Neutrophil (primary cell): ENCODE measurements at regions not wholly inside any gene's neighbourhood (a gene's known extent, or its start where the extent isn't known, plus 50 kb on each side); places are given as distances from the start of the nearest gene placed in this dataset.

ENCODE experiments used
- H3K27ac ChIP-seq: fragments of 200-600 bp; sonication (generic); 2 replicates; pipeline ENCODE4 v1.5.1; 2016; ENCODE audit warnings: mild to moderate bottlenecking, moderate library complexity
- H3K27me3 ChIP-seq: fragments of 200-600 bp; sonication (generic); 2 replicates; pipeline ENCODE4 v1.6.0; 2016; ENCODE audit warnings: mild to moderate bottlenecking
- H3K36me3 ChIP-seq: fragments of 200-600 bp; sonication (generic); 2 replicates; pipeline ENCODE4 v1.5.1; 2017
- H3K4me1 ChIP-seq, 2 experiments: fragments of 200-600 bp in 1 of 2; sonication (generic) in 1 of 2; 1 replicate in 1 of 2; 2 replicates in 1 of 2; pipeline versions ENCODE4 v1.5.1 to v1.6.1; 2013 to 2016; ENCODE audit warnings: low read depth in 1 of 2, low read length in 1 of 2, mild to moderate bottlenecking in 1 of 2, moderate library complexity in 1 of 2; ENCODE audit not compliant: control insufficient read depth in 1 of 2, insufficient read depth in 1 of 2
- H3K4me3 ChIP-seq, 2 experiments: fragments of 200-600 bp in 1 of 2; sonication (generic) in 1 of 2; 1 replicate in 1 of 2; 2 replicates in 1 of 2; pipeline ENCODE4 v1.5.1; 2013 to 2016; ENCODE audit warnings: low read depth in 1 of 2, low read length in 1 of 2, mild to moderate bottlenecking in 1 of 2, moderate library complexity in 1 of 2
- H3K9me3 ChIP-seq: fragments of 200-600 bp; sonication (generic); 2 replicates; pipeline ENCODE4 v1.5.1; 2016
- CTCF ChIP-seq: fragments of 200-600 bp; sonication (generic); IDR thresholded peaks from 2 replicates; pipeline ENCODE4 v1.5.1; 2016; ENCODE audit warnings: antibody characterized with exemption

- no peak overlapping the region for H3K27ac ChIP-seq
These were observed 58.1 kb downstream of the NCOR2 start for GRCh38 chr12:124509300-124509675.

GRCh38 chr12:124508381-124509079 lies 58.9 kb downstream of the NCOR2 start:
- no peak for TF ChIP-seq CTCF
- H3K36me3 ChIP-seq: no peaks in the 10 kb centered on the region
- H3K27me3 ChIP-seq: no peaks in the 10 kb centered on the region
- no peaks in the 10 kb centered on the region for H3K9me3 ChIP-seq
- H3K27ac ChIP-seq: no peak overlapping the region
- no peak overlapping the region for H3K4me3 ChIP-seq
- peaks cover 7 to 16% of the 10 kb centered on the region in 2 experiments for H3K4me1 ChIP-seq

More at GRCh38 chr12:124509300-124509675, 58.1 kb downstream of the NCOR2 start:
- Histone ChIP-seq H3K36me3 (no peaks in the 10 kb centered on the region), H3K9me3 (no peaks in the 10 kb centered on the region), H3K4me3 (no peak overlapping the region), H3K27me3 (no peaks in the 10 kb centered on the region), H3K4me1 (peaks cover 7 to 16% of the 10 kb centered on the region in 2 experiments)
- no peak for TF ChIP-seq CTCF

- no peaks in the 10 kb centered on the region for H3K9me3 ChIP-seq
- peaks cover 7 to 16% of the 10 kb centered on the region in 2 experiments for H3K4me1 ChIP-seq
- TF ChIP-seq CTCF: no peak
- H3K27me3 ChIP-seq: no peaks in the 10 kb centered on the region
- no peak overlapping the region for H3K4me3 ChIP-seq
- no peaks in the 10 kb centered on the region for H3K36me3 ChIP-seq
- H3K27ac ChIP-seq: peak overlapping the region; percentile 77
These were observed 60.0 kb downstream of the NCOR2 start for GRCh38 chr12:124507188-124508109.

GRCh38 chr12:124506832-124507153 lies 60.6 kb downstream of the NCOR2 start:
- Histone ChIP-seq H3K27ac (peak overlapping the region; percentile 77), H3K36me3 (no peaks in the 10 kb centered on the region), H3K9me3 (no peaks in the 10 kb centered on the region), H3K27me3 (no peaks in the 10 kb centered on the region), H3K4me3 (peak overlapping the region; percentile 57 to 60), H3K4me1 (peaks cover 7 to 16% of the 10 kb centered on the region in 2 experiments)
- no peak for TF ChIP-seq CTCF

- Histone ChIP-seq H3K4me1 (peaks cover 7 to 16% of the 10 kb centered on the region in 2 experiments), H3K36me3 (no peaks in the 10 kb centered on the region), H3K9me3 (no peaks in the 10 kb centered on the region), H3K4me3 (peak overlapping the region; percentile 57 to 60), H3K27ac (peak overlapping the region; percentile 77), H3K27me3 (no peaks in the 10 kb centered on the region)
- no peak for TF ChIP-seq CTCF
These were observed 61.1 kb downstream of the NCOR2 start for GRCh38 chr12:124506145-124506831.
